ENCODE measurements at regions not wholly inside any gene's neighbourhood (a gene's known extent, or its start where the extent isn't known, plus 50 kb on each side); places are given as distances from the start of the nearest gene placed in this dataset.
"Not testable (repeated sequence)": the region's sequence is repeated elsewhere in the genome, so short reads cannot be mapped to it uniquely, and the experiment has no call there.

- H2AFZ ChIP-seq (ENCODE audit: low read length), result no peak overlapping the region
- no peaks in the 10 kb centered on the region for H3K4me1 ChIP-seq (ENCODE audit: low read length)
- H3K4me2 ChIP-seq (ENCODE audit: low read depth, low read length, poor library complexity, severe bottlenecking), result no peak overlapping the region
- DNase-seq, result no peak
- H3K27me3 ChIP-seq (ENCODE audit: low read length), result no peaks in the 10 kb centered on the region
- H3K9me2 ChIP-seq (replicated peaks; ENCODE audit: insufficient read depth, low read length), result no peaks in the 10 kb centered on the region
- H3K27ac ChIP-seq (ENCODE audit: low read length), result no peak overlapping the region
- H3K9me3 ChIP-seq (ENCODE audit: low read length), result no peaks in the 10 kb centered on the region
- no peaks in the 10 kb centered on the region for H3K79me2 ChIP-seq (ENCODE audit: low read length)
- no peaks in the 10 kb centered on the region for H3K36me3 ChIP-seq (ENCODE audit: insufficient read depth, low read length)
- H3K9ac ChIP-seq (ENCODE audit: low read length), result no peak overlapping the region
- no peaks in the 10 kb centered on the region for H4K20me1 ChIP-seq (ENCODE audit: insufficient read depth, low read depth, low read length)
- H3K4me3 ChIP-seq (ENCODE audit: low read length), result no peak overlapping the region
These were observed 137.6 kb upstream of the ATXN1 start for GRCh38 chr6:16898640-16899396.

DNA sequence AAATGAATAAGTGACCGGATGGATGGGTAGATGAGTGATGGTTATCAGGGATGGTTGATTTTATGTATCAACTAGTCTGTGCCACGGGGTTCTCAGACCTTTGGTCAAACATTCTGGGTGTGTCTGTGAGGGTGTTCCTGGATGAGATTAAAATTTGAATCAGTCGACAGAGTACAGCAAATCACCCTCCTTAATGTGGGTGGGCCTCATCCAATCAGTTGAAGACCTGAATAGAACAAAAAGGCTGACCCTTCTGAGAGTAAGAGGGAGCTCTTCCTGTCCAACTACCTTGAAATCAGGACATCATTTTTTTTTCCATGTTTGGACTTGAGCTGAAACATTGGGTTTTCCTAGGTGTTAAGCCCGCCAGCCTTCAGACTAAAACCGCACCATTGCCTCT lies 136.4 kb upstream of the ATXN1 start:
- Histone ChIP-seq H3K9me2 (replicated peaks; ENCODE audit: insufficient read depth, low read length) (no peaks in the 10 kb centered on the region), H2AFZ (ENCODE audit: low read length) (no peak overlapping the region), H3K9me3 (ENCODE audit: low read length) (no peaks in the 10 kb centered on the region), H3K4me1 (ENCODE audit: low read length) (no peaks in the 10 kb centered on the region), H4K20me1 (ENCODE audit: insufficient read depth, low read depth, low read length) (no peaks in the 10 kb centered on the region), H3K36me3 (ENCODE audit: insufficient read depth, low read length) (no peaks in the 10 kb centered on the region), H3K27me3 (ENCODE audit: low read length) (no peaks in the 10 kb centered on the region), H3K4me2 (ENCODE audit: low read depth, low read length, poor library complexity, severe bottlenecking) (no peak overlapping the region), H3K27ac (ENCODE audit: low read length) (no peak overlapping the region), H3K9ac (ENCODE audit: low read length) (no peak overlapping the region), H3K4me3 (ENCODE audit: low read length) (no peak overlapping the region), H3K79me2 (ENCODE audit: low read length) (no peaks in the 10 kb centered on the region)
- DNase-seq, result no peak

DNA sequence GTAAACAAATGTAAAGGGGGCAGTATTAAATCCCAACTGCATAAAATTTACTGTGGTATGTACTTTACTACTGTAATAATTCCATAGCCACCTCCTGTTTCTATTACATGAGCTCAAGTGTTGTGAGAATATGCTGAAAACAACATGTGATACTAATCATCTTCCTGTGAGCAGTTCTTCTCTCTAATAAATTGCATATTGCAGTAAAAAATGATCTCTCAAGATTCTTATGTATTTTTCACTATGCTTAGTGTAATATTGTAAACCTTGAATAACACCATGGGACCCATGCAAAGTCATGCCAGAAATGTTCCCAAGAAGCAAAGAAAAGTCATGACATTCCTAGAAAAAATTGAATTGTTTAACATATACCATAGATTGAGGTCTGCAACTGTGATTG lies 133.0 kb upstream of the ATXN1 start:
- Histone ChIP-seq H3K36me3 (ENCODE audit: insufficient read depth, low read length) (no peaks in the 10 kb centered on the region), H4K20me1 (ENCODE audit: insufficient read depth, low read depth, low read length) (no peaks in the 10 kb centered on the region), H3K4me3 (ENCODE audit: low read length) (no peak overlapping the region), H3K9ac (ENCODE audit: low read length) (no peak overlapping the region), H3K9me2 (replicated peaks; ENCODE audit: insufficient read depth, low read length) (no peaks in the 10 kb centered on the region), H3K4me1 (ENCODE audit: low read length) (no peaks in the 10 kb centered on the region), H3K4me2 (ENCODE audit: low read depth, low read length, poor library complexity, severe bottlenecking) (no peak overlapping the region), H3K9me3 (ENCODE audit: low read length) (no peaks in the 10 kb centered on the region), H3K27ac (ENCODE audit: low read length) (no peak overlapping the region), H3K79me2 (ENCODE audit: low read length) (no peaks in the 10 kb centered on the region), H2AFZ (ENCODE audit: low read length) (no peak overlapping the region), H3K27me3 (ENCODE audit: low read length) (no peaks in the 10 kb centered on the region)
- no peak for DNase-seq

DNA sequence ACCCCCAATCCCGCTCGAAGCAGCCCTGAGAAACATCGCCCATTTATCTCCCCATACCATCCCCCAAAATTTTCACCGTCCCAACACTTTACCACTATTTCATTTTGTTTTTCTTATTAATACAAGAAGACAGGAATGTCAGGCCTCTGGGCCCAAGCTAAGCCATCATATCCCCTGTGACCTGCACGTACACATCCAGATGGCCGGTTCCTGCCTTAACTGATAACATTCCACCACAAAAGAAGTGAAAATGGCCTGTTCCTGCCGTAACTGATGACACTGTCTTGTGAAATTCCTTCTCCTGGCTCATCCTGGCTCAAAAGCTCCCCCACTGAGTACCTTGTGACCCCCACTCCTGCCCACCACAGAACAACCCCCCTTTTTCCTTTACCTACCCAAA lies 129.8 kb upstream of the ATXN1 start:
- not testable (repeated sequence) for H4K20me1 ChIP-seq (ENCODE audit: insufficient read depth, low read depth, low read length); H2AFZ ChIP-seq (ENCODE audit: low read length); H3K27me3 ChIP-seq (ENCODE audit: low read length); H3K9me2 ChIP-seq (replicated peaks; ENCODE audit: insufficient read depth, low read length); H3K36me3 ChIP-seq (ENCODE audit: insufficient read depth, low read length); H3K79me2 ChIP-seq (ENCODE audit: low read length); H3K4me3 ChIP-seq (ENCODE audit: low read length); H3K9me3 ChIP-seq (ENCODE audit: low read length); DNase-seq; H3K27ac ChIP-seq (ENCODE audit: low read length); H3K4me2 ChIP-seq (ENCODE audit: low read depth, low read length, poor library complexity, severe bottlenecking); H3K4me1 ChIP-seq (ENCODE audit: low read length); H3K9ac ChIP-seq (ENCODE audit: low read length)

DNA sequence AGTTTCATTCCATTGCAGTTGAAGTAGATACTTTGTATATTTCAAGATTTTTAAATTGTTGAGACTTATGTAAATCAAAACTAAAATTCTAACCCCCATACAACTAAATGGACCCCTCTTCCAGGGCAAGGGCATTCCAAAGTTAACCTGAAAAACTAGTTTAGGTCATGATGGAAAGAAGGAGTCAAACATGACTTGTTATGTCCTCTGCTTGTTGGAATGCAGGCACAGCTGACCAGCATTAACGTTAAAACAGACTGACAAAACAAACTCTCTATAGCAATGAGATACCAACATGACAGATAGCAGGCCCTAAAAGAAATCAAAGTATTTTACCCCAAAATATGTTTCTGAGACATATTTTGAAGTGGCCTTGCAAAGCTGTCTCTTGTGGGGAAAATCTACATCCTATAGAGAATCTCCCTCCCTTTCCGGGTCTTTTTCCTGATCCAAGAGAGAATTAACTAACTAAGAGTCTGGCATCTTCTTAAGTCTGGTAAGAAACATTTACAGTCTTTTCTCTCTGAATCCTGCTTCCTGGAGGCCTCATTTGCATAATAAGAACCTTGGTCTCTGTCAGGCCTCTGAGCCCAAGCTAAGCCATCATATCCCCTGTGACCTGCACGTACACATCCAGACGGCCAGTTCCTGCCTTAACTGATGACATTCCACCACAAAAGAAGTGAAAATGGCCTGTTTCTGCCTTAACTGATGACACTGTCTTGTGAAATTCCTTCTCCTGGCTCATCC lies 124.3 kb upstream of the ATXN1 start:
- Histone ChIP-seq H3K27me3 (ENCODE audit: low read length) (no peaks in the 10 kb centered on the region), H3K9me3 (ENCODE audit: low read length) (no peaks in the 10 kb centered on the region), H3K4me3 (ENCODE audit: low read length) (no peak overlapping the region), H3K36me3 (ENCODE audit: insufficient read depth, low read length) (no peaks in the 10 kb centered on the region), H4K20me1 (ENCODE audit: insufficient read depth, low read depth, low read length) (no peaks in the 10 kb centered on the region), H3K4me2 (ENCODE audit: low read depth, low read length, poor library complexity, severe bottlenecking) (no peak overlapping the region), H2AFZ (ENCODE audit: low read length) (no peak overlapping the region), H3K27ac (ENCODE audit: low read length) (no peak overlapping the region), H3K9ac (ENCODE audit: low read length) (no peak overlapping the region), H3K9me2 (replicated peaks; ENCODE audit: insufficient read depth, low read length) (no peaks in the 10 kb centered on the region), H3K4me1 (ENCODE audit: low read length) (no peaks in the 10 kb centered on the region), H3K79me2 (ENCODE audit: low read length) (no peaks in the 10 kb centered on the region)
- no peak for DNase-seq

- H3K27ac ChIP-seq (ENCODE audit: low read length), result no peak overlapping the region
- H3K9me3 ChIP-seq (ENCODE audit: low read length), result no peaks in the 10 kb centered on the region
- DNase-seq, result no peak
- H4K20me1 ChIP-seq (ENCODE audit: insufficient read depth, low read depth, low read length), result no peaks in the 10 kb centered on the region
- H3K4me3 ChIP-seq (ENCODE audit: low read length), result no peak overlapping the region
- H3K9ac ChIP-seq (ENCODE audit: low read length), result no peak overlapping the region
- H3K27me3 ChIP-seq (ENCODE audit: low read length), result no peaks in the 10 kb centered on the region
- no peak overlapping the region for H2AFZ ChIP-seq (ENCODE audit: low read length)
- H3K79me2 ChIP-seq (ENCODE audit: low read length), result no peaks in the 10 kb centered on the region
- H3K36me3 ChIP-seq (ENCODE audit: insufficient read depth, low read length), result no peaks in the 10 kb centered on the region
- no peaks in the 10 kb centered on the region for H3K4me1 ChIP-seq (ENCODE audit: low read length)
- no peak overlapping the region for H3K4me2 ChIP-seq (ENCODE audit: low read depth, low read length, poor library complexity, severe bottlenecking)
- no peaks in the 10 kb centered on the region for H3K9me2 ChIP-seq (replicated peaks; ENCODE audit: insufficient read depth, low read length)
These were observed 123.3 kb upstream of the ATXN1 start for GRCh38 chr6:16884526-16884925.

DNA sequence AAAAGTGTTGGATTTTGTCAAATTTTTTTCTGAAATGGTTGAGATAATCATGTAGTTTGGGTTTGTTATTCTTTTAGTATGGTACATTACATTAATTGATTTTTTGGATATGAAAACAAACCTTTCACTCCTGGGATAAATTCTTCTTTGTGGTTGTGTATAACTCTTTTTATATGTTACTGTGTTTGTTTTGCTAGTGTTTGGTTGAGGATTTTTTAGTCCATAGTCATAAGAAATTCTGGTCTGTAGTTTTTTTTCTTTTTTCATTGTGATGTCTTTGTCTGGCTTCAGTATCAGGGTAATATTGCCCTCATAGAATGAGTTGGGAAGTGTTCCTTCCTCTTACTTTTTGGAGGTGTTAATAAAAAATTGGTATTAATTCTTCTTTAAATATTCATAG lies 122.2 kb upstream of the ATXN1 start:
- Histone ChIP-seq H2AFZ (ENCODE audit: low read length) (no peak overlapping the region), H3K9me2 (replicated peaks; ENCODE audit: insufficient read depth, low read length) (0 out of 2 replicates have a peak, but pooled peaks cover 5% of the 10 kb centered on the region), H3K9me3 (ENCODE audit: low read length) (no peaks in the 10 kb centered on the region), H3K9ac (ENCODE audit: low read length) (no peak overlapping the region), H3K4me3 (ENCODE audit: low read length) (no peak overlapping the region), H3K27me3 (ENCODE audit: low read length) (no peaks in the 10 kb centered on the region), H3K4me2 (ENCODE audit: low read depth, low read length, poor library complexity, severe bottlenecking) (no peak overlapping the region), H3K27ac (ENCODE audit: low read length) (no peak overlapping the region), H3K79me2 (ENCODE audit: low read length) (no peaks in the 10 kb centered on the region), H3K4me1 (ENCODE audit: low read length) (no peaks in the 10 kb centered on the region), H4K20me1 (ENCODE audit: insufficient read depth, low read depth, low read length) (no peaks in the 10 kb centered on the region), H3K36me3 (ENCODE audit: insufficient read depth, low read length) (no peaks in the 10 kb centered on the region)
- no peak for DNase-seq

GRCh38 chr6:16882230-16882629 lies 121.0 kb upstream of the ATXN1 start:
- Histone ChIP-seq H3K27ac (ENCODE audit: low read length) (no peak overlapping the region), H3K36me3 (ENCODE audit: insufficient read depth, low read length) (no peaks in the 10 kb centered on the region), H3K9me2 (replicated peaks; ENCODE audit: insufficient read depth, low read length) (0 out of 2 replicates have a peak, but pooled peaks cover 5% of the 10 kb centered on the region), H3K9me3 (ENCODE audit: low read length) (no peaks in the 10 kb centered on the region), H3K9ac (ENCODE audit: low read length) (no peak overlapping the region), H3K4me3 (ENCODE audit: low read length) (no peak overlapping the region), H3K27me3 (ENCODE audit: low read length) (no peaks in the 10 kb centered on the region), H3K4me1 (ENCODE audit: low read length) (no peaks in the 10 kb centered on the region), H3K4me2 (ENCODE audit: low read depth, low read length, poor library complexity, severe bottlenecking) (no peak overlapping the region), H2AFZ (ENCODE audit: low read length) (no peak overlapping the region), H3K79me2 (ENCODE audit: low read length) (no peaks in the 10 kb centered on the region), H4K20me1 (ENCODE audit: insufficient read depth, low read depth, low read length) (no peaks in the 10 kb centered on the region)
- no peak for DNase-seq

Data from Karpas-422 (cell line).